Spinal cord (tissue), 9 donors: ENCODE measurements at regions not wholly inside any gene's neighbourhood (a gene's known extent, or its start where the extent isn't known, plus 50 kb on each side); places are given as distances from the start of the nearest gene placed in this dataset.

Source experiments
- DNase-seq, 6 donors: peaks; one replicate each; pipeline versions ENCODE4 v3.0.0 to v3.0.0-alpha.2; 2013 to 2015; ENCODE audit warnings: low spot score in 6 of 6, low read depth in 4 of 6
- H3K27ac ChIP-seq: one replicate; pipeline ENCODE4 v1.5.1; 2013; ENCODE audit warnings: low read depth, low read length, control low read depth
- H3K27me3 ChIP-seq: one replicate; pipeline ENCODE4 v1.6.1; 2013; ENCODE audit warnings: low read length; ENCODE audit not compliant: control insufficient read depth, insufficient read depth
- H3K36me3 ChIP-seq: one replicate; pipeline ENCODE4 v1.6.1; 2013; ENCODE audit warnings: low read length; ENCODE audit not compliant: control insufficient read depth, insufficient read depth
- H3K4me1 ChIP-seq: one replicate; pipeline ENCODE4 v1.6.1; 2013; ENCODE audit warnings: low read length; ENCODE audit not compliant: control insufficient read depth, insufficient read depth
- H3K4me3 ChIP-seq: one replicate; pipeline ENCODE4 v1.5.1; 2013; ENCODE audit warnings: low read depth, low read length, control low read depth
- H3K9me3 ChIP-seq: one replicate; pipeline ENCODE4 v1.6.1; 2013; ENCODE audit warnings: low read length; ENCODE audit not compliant: control insufficient read depth, insufficient read depth
- WGBS: methylation state at CpG from one replicate; pipeline ENCODE4 v1.1.5; 2013; ENCODE audit warnings: missing lambda C conversion rate; ENCODE audit not compliant: insufficient coverage; 5-methylcytosine and 5-hydroxymethylcytosine counted together
- donor health status: healthy.

- Histone ChIP-seq H3K36me3 (no peaks in the 10 kb centered on the region), H3K27me3 (no peaks in the 10 kb centered on the region), H3K4me1 (no peaks in the 10 kb centered on the region), H3K9me3 (no peaks in the 10 kb centered on the region), H3K4me3 (no peak overlapping the region), H3K27ac (no peak overlapping the region)
- no CpG with 5 or more reads among the region's 1 CpG for WGBS
- no peak for DNase-seq
These were observed 165.3 kb upstream of the DYNLRB2 start for GRCh38 chr16:80375513-80375912.

GRCh38 chr16:80372341-80372740 lies 168.5 kb upstream of the DYNLRB2 start:
- H3K9me3 ChIP-seq, result no peaks in the 10 kb centered on the region

GRCh38 chr16:80369138-80369958 lies 171.4 kb upstream of the DYNLRB2 start:
- 10% methylated on average over 6 of the region's 7 CpGs for WGBS
- Histone ChIP-seq H3K9me3 (no peaks in the 10 kb centered on the region), H3K36me3 (no peaks in the 10 kb centered on the region), H3K27me3 (no peaks in the 10 kb centered on the region), H3K4me1 (no peaks in the 10 kb centered on the region), H3K27ac (no peak overlapping the region), H3K4me3 (no peak overlapping the region)
- DNase-seq, result peak in 5 of 6 donors; percentile 49 to 94 (median 57)

More at GRCh38 chr16:80372341-80372740, 168.5 kb upstream of the DYNLRB2 start:
- H3K27ac ChIP-seq, result no peak overlapping the region
- no peak overlapping the region for H3K4me3 ChIP-seq
- DNase-seq, result no peak
- no peaks in the 10 kb centered on the region for H3K36me3 ChIP-seq
- H3K4me1 ChIP-seq, result no peaks in the 10 kb centered on the region
- H3K27me3 ChIP-seq, result no peaks in the 10 kb centered on the region
- WGBS, result 61% methylated on average over 5 of the region's 10 CpGs

GRCh38 chr16:80367037-80367658 lies 173.6 kb upstream of the DYNLRB2 start:
- Histone ChIP-seq H3K36me3 (no peaks in the 10 kb centered on the region), H3K4me1 (no peaks in the 10 kb centered on the region), H3K27me3 (no peaks in the 10 kb centered on the region), H3K27ac (no peak overlapping the region), H3K9me3 (no peaks in the 10 kb centered on the region), H3K4me3 (no peak overlapping the region)
- no CpG with 5 or more reads among the region's 2 CpGs for WGBS
- DNase-seq, result no peak

GRCh38 chr16:80366023-80366422 lies 174.8 kb upstream of the DYNLRB2 start:
- no peak for DNase-seq
- 100% methylated on average over 1 of the region's 10 CpGs for WGBS
- Histone ChIP-seq H3K4me3 (no peak overlapping the region), H3K9me3 (no peaks in the 10 kb centered on the region), H3K4me1 (no peaks in the 10 kb centered on the region), H3K27ac (no peak overlapping the region), H3K27me3 (no peaks in the 10 kb centered on the region), H3K36me3 (no peaks in the 10 kb centered on the region)

GRCh38 chr16:80362816-80363215 lies 178.0 kb upstream of the DYNLRB2 start:
- Histone ChIP-seq H3K36me3 (no peaks in the 10 kb centered on the region), H3K27me3 (no peaks in the 10 kb centered on the region), H3K9me3 (no peaks in the 10 kb centered on the region), H3K4me1 (no peaks in the 10 kb centered on the region), H3K4me3 (no peak overlapping the region), H3K27ac (no peak overlapping the region)
- DNase-seq, result no peak
- 86% methylated on average over 3 of the region's 3 CpGs for WGBS

GRCh38 chr16:80356365-80356764 lies 184.4 kb upstream of the DYNLRB2 start:
- no peaks in the 10 kb centered on the region for H3K9me3 ChIP-seq
- no peaks in the 10 kb centered on the region for H3K4me1 ChIP-seq
- 92% methylated on average over 4 of the region's 9 CpGs for WGBS
- no peaks in the 10 kb centered on the region for H3K36me3 ChIP-seq
- H3K27me3 ChIP-seq, result no peaks in the 10 kb centered on the region
- no peak overlapping the region for H3K4me3 ChIP-seq
- H3K27ac ChIP-seq, result no peak overlapping the region
- DNase-seq, result no peak

- DNase-seq, result no peak
- Histone ChIP-seq H3K4me3 (no peak overlapping the region), H3K36me3 (no peaks in the 10 kb centered on the region), H3K27me3 (no peaks in the 10 kb centered on the region), H3K27ac (no peak overlapping the region), H3K9me3 (no peaks in the 10 kb centered on the region), H3K4me1 (no peaks in the 10 kb centered on the region)
- WGBS, result no CpG with 5 or more reads among the region's 1 CpG
These were observed 185.5 kb upstream of the DYNLRB2 start for GRCh38 chr16:80355335-80355734.

- H3K36me3 ChIP-seq, result no peaks in the 10 kb centered on the region
- H3K4me1 ChIP-seq, result peaks cover 5% of the 10 kb centered on the region
- no CpG with 5 or more reads among the region's 3 CpGs for WGBS
- no peaks in the 10 kb centered on the region for H3K27me3 ChIP-seq
- no peak for DNase-seq
- H3K27ac ChIP-seq, result no peak overlapping the region
- no peak overlapping the region for H3K4me3 ChIP-seq
- no peaks in the 10 kb centered on the region for H3K9me3 ChIP-seq
These were observed 190.7 kb upstream of the DYNLRB2 start for GRCh38 chr16:80350061-80350460.

- no peaks in the 10 kb centered on the region for H3K27me3 ChIP-seq
- H3K4me1 ChIP-seq, result peaks cover 5% of the 10 kb centered on the region
- no peak overlapping the region for H3K27ac ChIP-seq
- H3K9me3 ChIP-seq, result no peaks in the 10 kb centered on the region
- WGBS, result no CpG with 5 or more reads among the region's 3 CpGs
- no peaks in the 10 kb centered on the region for H3K36me3 ChIP-seq
- peak in 3 of 6 donors; percentile 32 to 86 (median 50) for DNase-seq
- no peak overlapping the region for H3K4me3 ChIP-seq
These were observed 192.9 kb upstream of the DYNLRB2 start for GRCh38 chr16:80347900-80348299.
